Type B pancreatic cell (in vitro differentiated cells): ENCODE measurements at regions not wholly inside any gene's neighbourhood (a gene's known extent, or its start where the extent isn't known, plus 50 kb on each side); places are given as distances from the start of the nearest gene placed in this dataset.

Experiments
- DNase-seq: peaks from one replicate; pipeline ENCODE4 v3.0.0; 2021; ENCODE audit warnings: mixed read lengths; ENCODE audit not compliant: unreplicated experiment; ENCODE audit errors: extremely low spot score
- H3K27ac Mint-ChIP-seq: 2 replicates; pipeline ENCODE4 v1.8.0; 2021; ENCODE audit warnings: mild to moderate bottlenecking, mixed read lengths
- H3K27me3 Mint-ChIP-seq: 2 replicates; pipeline ENCODE4 v1.8.0; 2021; ENCODE audit warnings: mixed read lengths
- H3K36me3 Mint-ChIP-seq: 2 replicates; pipeline ENCODE4 v1.8.0; 2021; ENCODE audit warnings: mixed read lengths
- H3K4me1 Mint-ChIP-seq: one replicate; pipeline ENCODE4 v1.8.0; 2021; ENCODE audit warnings: mixed read lengths; ENCODE audit not compliant: unreplicated experiment
- H3K4me3 Mint-ChIP-seq: 2 replicates; pipeline ENCODE4 v1.8.0; 2021; ENCODE audit warnings: mild to moderate bottlenecking, mixed read lengths
- H3K9me3 Mint-ChIP-seq: 2 replicates; pipeline ENCODE4 v1.8.0; 2021; ENCODE audit warnings: mixed read lengths
- CTCF ChIP-seq: fragments of 200-600 bp; sonication (generic); conservative IDR thresholded peaks from 2 replicates; pipeline ENCODE4 v1.5.0; 2021; ENCODE audit warnings: antibody characterized with exemption, mild to moderate bottlenecking

DNA sequence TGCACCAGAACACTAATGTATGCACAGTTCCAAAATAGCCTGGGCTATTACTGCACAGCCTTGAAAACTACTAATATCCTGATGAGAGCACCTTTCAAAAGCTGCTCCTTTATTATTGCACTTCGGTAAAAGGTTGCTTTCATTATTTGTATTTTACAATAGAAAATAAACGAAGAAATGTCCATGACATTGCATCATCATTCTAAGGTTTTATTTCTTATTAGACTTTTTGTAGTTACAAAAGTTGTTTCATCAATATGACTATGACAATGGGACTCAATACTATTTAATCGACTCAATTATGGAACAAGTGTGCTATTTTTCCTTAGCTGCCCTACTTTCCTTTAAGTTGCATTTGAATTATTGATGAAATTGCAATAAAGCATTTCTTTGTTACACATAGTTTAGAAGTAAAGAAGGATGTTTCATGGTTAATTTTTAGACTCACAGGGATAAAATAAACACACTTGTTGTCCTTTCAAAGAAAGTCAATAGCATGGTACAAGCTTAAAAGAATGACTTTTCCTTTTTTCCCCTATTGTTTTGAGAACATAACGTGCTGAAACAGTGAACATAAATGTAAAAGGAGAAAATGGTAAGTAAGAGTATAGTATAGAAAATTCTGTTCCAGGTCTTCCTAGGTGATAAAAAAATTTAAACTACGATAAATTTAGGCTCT is 407.6 kb downstream of the BCAT1 start:
- peaks cover 12% of the 10 kb centered on the region for H3K36me3 Mint-ChIP-seq
- peaks cover 11% of the 10 kb centered on the region for H3K4me1 Mint-ChIP-seq
- H3K27ac Mint-ChIP-seq, result no peak overlapping the region
- no peak for DNase-seq
- TF ChIP-seq CTCF, result no peak
- H3K9me3 Mint-ChIP-seq, result no peaks in the 10 kb centered on the region
- H3K27me3 Mint-ChIP-seq, result no peaks in the 10 kb centered on the region
- no peak overlapping the region for H3K4me3 Mint-ChIP-seq

GRCh38 chr12:24539646-24540045 is 409.3 kb downstream of the BCAT1 start:
- no peak for DNase-seq
- TF ChIP-seq CTCF, result no peak
- H3K27me3 Mint-ChIP-seq, result peaks cover 3% of the 10 kb centered on the region
- H3K36me3 Mint-ChIP-seq, result peaks cover 6% of the 10 kb centered on the region
- H3K4me3 Mint-ChIP-seq, result no peak overlapping the region
- peaks cover 20% of the 10 kb centered on the region for H3K4me1 Mint-ChIP-seq
- H3K27ac Mint-ChIP-seq, result no peak overlapping the region
- no peaks in the 10 kb centered on the region for H3K9me3 Mint-ChIP-seq

GRCh38 chr12:24537083-24537860 is 411.6 kb downstream of the BCAT1 start:
- no peak overlapping the region for H3K27ac Mint-ChIP-seq
- H3K4me1 Mint-ChIP-seq, result peaks cover 20% of the 10 kb centered on the region
- TF ChIP-seq CTCF, result no peak
- H3K36me3 Mint-ChIP-seq, result peaks cover 3% of the 10 kb centered on the region
- no peak for DNase-seq
- H3K9me3 Mint-ChIP-seq, result no peaks in the 10 kb centered on the region
- no peak overlapping the region for H3K4me3 Mint-ChIP-seq
- H3K27me3 Mint-ChIP-seq, result peaks cover 3% of the 10 kb centered on the region

DNA sequence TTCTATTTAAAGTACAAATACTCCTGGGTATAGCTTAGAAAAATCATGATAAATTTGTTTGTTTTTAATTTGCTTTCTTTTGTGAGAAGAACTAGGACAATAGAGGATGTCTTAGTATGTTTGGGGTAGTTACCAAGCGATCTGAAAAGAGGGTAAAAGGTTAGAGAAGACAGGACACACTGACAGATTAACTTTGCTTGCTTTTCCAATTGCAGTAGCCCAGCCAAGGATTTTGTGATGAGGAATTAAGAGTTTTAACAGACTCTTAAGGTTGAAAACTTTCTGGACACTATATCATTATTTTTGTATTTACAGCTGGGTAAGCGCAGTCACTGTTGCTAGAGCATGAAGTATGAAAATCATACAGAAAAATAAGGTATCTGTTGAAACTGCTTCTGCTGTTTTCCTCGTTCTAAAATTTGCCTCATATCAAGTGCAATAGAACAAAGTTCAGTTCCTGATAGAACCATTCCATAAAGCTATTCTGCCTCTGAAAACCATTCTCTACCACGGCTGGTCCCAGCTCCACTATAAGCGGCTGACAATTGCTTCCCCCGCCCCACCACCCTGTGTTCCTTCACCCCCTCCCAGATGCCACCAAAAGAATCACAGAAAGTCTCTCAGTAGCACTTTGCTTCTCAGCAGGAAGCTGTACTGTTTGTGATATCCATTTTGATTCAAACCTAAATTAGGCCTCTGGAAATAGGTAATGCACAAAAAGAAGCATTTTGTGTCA is 413.4 kb downstream of the BCAT1 start:
- no peak for DNase-seq
- Mint-ChIP-seq H3K9me3 (no peaks in the 10 kb centered on the region), H3K27ac (no peak overlapping the region), H3K4me3 (no peak overlapping the region), H3K4me1 (peaks cover 20% of the 10 kb centered on the region), H3K36me3 (no peaks in the 10 kb centered on the region), H3K27me3 (peaks cover 3% of the 10 kb centered on the region)
- TF ChIP-seq CTCF, result no peak

- TF ChIP-seq CTCF, result no peak
- DNase-seq, result no peak
- Mint-ChIP-seq H3K4me1 (peaks cover 20% of the 10 kb centered on the region), H3K4me3 (no peak overlapping the region), H3K27ac (no peak overlapping the region), H3K36me3 (peaks cover 3% of the 10 kb centered on the region), H3K9me3 (no peaks in the 10 kb centered on the region), H3K27me3 (peaks cover 3% of the 10 kb centered on the region)
These were observed 414.3 kb downstream of the BCAT1 start for GRCh38 chr12:24534622-24535021.
